Body of pancreas (tissue), 4 donors: ENCODE measurements at regions not wholly inside any gene's neighbourhood (a gene's known extent, or its start where the extent isn't known, plus 50 kb on each side); places are given as distances from the start of the nearest gene placed in this dataset.

ENCODE experiments used
- POLR2A ChIP-seq, 3 donors: fragments of 450-650 bp; IDR thresholded peaks; one replicate each; pipeline ENCODE4 v1.6.1; 2016; ENCODE audit warnings: antibody characterized with exemption in 3 of 3, mild to moderate bottlenecking in 2 of 3
- TF ChIP-seq, protein P1 (sequence below), 7 experiments: fragments of 450-650 bp in 4 of 7; fragments of 200-600 bp in 3 of 7; sonication (generic) in 3 of 7; IDR thresholded peaks; one replicate each; pipeline ENCODE4 v1.5.1; 2016 to 2019; ENCODE audit warnings: antibody characterized with exemption in 7 of 7

DNA sequence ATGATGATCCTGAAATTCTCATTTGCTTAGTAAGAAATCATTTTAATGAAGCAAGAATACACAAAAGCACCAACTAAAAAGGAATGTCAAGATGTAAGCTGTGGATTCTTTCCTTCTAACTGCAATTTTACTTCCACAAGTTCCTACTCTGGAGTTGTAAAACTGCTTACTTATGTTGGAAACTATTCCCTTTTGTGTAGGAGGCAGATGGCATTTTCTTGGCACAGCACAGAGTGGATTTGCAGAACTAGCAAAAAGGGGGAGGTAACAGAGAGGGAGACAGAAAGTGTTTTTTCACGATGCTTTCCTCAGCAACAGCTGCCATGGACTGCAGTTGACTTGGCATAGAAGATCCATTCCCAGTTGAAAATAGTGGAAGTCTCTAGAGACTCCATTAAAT is 1112.0 kb upstream of the RAG2 start:
- TF ChIP-seq, protein P1, sequence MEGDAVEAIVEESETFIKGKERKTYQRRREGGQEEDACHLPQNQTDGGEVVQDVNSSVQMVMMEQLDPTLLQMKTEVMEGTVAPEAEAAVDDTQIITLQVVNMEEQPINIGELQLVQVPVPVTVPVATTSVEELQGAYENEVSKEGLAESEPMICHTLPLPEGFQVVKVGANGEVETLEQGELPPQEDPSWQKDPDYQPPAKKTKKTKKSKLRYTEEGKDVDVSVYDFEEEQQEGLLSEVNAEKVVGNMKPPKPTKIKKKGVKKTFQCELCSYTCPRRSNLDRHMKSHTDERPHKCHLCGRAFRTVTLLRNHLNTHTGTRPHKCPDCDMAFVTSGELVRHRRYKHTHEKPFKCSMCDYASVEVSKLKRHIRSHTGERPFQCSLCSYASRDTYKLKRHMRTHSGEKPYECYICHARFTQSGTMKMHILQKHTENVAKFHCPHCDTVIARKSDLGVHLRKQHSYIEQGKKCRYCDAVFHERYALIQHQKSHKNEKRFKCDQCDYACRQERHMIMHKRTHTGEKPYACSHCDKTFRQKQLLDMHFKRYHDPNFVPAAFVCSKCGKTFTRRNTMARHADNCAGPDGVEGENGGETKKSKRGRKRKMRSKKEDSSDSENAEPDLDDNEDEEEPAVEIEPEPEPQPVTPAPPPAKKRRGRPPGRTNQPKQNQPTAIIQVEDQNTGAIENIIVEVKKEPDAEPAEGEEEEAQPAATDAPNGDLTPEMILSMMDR (IDR thresholded peaks at IDR 0.05), result no peak
- TF ChIP-seq POLR2A (IDR thresholded peaks at IDR 0.05), result no peak
